GM21528 (cell line): ENCODE measurements at regions not wholly inside any gene's neighbourhood (a gene's known extent, or its start where the extent isn't known, plus 50 kb on each side); places are given as distances from the start of the nearest gene placed in this dataset.
"Not testable (repeated sequence)": the region's sequence is repeated elsewhere in the genome, so short reads cannot be mapped to it uniquely, and the experiment has no call there.

ENCODE experiments used
- ATAC-seq: cut with Tn5 transposase; IDR thresholded peaks from one replicate; pipeline ENCODE4 v1.9.1; 2021; ENCODE audit warnings: mild to moderate bottlenecking, moderate library complexity; ENCODE audit not compliant: unreplicated experiment, low FRiP score

DNA sequence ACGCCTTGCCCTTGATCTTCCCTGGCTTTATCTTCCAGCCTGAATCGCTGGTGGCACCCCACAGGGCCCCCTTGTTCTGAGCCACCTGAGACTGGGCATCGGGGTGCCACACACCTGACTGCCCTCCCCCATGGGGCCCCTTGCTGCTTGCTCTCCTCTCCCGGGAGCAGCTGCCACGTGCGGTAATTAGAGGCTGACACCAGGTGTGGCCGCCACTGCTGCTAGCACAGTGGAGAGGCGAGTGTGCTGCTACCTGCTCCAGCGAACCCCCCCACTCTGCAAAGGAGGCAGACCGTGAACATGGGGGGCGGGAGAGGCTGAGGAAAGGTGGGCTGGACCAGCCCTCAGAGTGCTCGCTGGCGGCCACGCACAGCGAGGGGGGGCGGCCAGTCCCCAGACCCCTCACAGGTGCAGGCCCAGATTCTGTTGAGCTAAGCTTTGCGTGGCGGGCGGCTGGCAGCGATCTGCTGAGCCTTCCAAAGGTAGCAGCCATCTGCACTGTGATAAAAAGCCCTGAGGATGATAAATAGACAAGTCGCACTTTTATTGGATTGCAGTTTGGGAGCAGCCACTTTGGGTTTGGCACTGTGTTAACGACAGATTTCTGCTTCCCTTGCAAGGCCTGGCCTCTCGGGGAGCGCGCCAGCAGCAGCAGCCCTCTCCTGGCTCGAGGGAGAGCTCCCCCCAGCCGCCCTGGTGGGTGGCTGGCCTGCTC, 167.9 kb upstream of the GSE1 start:
- ATAC-seq = no peak

DNA sequence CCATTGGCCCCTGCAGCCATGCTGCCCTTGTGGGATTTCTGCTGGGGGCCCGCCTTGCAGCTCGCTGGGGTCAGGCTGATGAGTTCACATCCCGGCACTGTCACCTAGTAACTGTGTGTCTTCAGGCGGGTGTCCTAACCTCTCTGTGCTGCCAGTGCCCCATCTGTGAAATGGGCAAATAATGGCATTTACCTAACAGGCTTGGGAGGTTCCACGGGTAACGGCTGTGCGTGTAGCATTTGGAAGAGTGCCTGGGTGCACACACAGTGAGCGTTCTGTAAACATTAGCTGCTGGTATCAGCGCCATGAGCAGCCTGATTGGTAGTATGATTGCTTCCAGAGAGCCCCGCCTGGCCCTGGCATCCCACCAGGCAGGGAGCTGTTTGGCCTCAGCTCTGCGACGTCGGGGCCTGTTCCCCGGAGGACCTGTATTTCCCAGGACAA, 167.3 kb upstream of the GSE1 start:
- ATAC-seq = no peak

DNA sequence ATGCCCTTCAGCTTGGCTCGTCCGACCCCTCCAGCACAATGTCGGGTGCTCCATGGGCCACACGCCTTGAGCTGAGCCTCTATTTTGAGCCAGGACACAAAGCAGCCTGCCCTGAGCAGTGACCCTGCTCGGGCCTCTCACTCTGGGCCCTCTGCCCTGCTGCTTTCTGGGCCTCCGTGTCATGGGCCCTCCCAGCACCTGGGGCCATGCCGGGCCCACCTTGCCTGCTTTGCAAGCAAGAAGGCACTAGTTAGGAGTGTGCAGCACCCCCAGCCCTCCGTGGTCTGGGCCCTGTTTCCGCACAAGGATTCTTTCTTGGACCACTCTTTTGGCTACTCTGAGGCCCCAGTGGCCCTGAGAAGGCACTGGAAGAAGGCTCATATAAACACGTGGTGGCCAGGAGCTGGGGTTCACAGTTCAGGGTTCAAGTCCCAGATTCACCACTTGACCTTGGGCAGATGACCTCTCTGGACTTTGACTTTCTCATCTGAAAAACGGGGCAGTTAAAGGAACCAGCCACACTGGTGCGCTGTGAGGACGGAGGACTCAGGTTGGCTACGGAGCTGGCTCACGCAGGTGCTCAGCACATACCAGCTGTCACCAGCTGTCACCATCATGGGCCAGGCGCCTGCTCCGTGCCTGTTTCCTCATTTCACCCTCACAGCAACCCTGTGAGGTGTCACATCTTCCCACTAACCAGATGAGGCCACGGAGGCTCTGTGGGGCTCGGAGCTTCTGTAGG, 166.0 kb upstream of the GSE1 start:
- ATAC-seq = no peak

DNA sequence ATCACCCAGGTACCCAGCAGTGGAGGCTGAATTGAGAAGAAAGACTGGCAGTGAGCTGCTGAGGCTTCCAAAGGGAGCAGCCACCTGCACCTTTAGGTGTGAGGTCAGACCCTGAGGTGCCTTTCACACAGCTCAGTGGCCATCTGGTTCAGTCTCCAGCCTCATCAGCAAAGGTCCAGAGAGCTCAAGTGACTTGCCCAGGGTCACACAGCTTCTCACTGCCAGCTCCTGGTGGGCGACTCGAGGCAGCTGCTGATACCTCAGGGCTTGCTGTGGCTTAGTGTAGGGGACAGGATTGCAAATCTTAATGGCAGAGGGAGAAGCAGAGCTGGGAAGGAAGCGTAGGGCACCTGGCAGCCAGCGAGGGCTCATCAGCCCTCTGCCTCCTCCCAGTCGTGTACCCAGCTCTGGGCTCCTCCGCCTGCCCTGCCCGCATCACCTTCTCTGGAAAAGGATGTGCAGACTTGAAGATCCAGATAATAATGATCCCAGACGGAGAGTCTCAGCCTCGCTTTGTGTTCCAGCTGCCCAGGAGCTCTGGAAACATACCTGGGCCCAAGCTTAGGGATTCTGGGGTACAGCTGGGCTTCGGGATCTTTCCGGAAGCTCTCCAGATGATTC, 165.3 kb upstream of the GSE1 start:
- ATAC-seq = no peak

DNA sequence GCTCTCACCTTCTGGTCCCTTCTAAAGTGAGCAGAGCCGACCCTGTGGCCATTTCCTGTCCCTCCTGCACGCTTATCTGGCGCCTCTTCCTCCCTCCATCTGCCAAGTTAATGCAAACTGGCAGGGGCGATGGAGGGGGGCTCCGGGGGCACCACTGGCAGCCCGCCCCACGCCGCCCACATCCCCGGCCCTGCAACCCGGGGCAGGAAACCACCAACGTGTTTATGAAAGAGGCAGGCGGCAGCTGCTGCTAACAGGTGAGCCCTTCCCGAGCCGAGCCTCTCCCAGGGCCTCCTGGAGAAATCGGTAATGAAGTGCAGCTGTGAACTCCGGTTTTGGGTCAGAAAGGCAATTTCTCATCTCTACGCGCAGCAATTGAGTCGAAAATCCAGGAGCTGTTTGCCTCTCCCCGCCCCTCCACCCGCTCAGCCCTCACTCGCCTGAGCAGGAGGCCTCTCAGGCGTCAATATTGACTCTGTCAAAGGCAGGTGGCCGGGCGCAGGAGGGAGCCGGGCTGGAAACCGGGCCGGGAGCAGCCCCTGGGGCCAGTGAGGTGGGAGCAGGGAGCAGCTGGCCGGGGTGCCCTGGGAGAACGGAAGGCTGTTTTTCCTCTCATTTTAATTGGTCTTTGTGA, 164.4 kb upstream of the GSE1 start:
- ATAC-seq = no peak

DNA sequence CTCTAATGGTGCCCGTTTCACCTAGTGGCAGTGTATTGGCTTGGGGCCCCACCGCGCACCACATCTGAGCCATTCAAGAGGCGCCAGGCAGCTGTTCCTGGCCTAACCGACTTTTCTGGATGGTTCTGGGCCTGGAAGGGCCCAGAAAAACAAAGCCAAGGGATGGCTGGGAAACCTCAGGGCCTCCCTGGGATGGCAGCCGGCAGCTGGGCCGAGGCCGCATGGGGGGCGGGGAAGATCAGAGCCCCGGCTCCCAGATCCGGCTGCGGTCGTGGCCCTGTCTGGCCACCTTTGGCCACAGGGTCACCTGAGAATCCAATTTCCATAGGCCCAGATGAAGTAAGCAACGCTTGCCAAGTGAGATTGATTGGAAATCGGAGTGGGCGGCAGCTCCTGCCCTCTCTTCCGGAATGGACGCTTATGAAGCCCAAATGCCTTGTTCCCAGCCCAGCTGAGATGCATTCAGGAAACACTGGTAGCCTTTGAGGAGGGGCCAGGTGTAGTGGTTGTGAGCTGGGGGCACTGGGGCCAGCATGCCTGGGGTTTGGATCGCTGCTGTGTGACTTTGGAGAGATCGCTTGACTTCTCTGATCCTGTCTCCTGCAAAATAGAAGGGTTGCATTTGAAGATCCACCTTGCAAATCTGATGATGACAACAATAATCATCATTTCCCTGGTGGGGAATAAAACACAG, 163.8 kb upstream of the GSE1 start:
- no peak for ATAC-seq

DNA sequence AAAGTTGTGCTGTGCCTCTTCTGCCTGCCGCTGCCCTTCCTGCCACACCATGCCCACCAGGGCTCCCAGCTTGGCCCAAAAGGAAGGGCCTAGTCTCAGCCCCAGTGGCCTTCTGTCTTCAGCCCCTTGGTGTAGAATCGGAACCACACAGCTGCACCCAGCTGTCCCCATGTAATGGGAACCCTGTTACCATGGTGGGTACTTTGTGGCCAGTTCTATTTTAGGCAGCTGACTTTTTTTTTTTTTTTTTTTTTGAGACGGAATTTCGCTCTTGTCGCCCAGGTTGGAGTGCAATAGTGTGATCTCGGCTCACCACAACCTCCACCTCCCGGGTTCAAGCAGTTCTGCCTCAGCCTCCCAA, 163.3 kb upstream of the GSE1 start:
- ATAC-seq = no peak

DNA sequence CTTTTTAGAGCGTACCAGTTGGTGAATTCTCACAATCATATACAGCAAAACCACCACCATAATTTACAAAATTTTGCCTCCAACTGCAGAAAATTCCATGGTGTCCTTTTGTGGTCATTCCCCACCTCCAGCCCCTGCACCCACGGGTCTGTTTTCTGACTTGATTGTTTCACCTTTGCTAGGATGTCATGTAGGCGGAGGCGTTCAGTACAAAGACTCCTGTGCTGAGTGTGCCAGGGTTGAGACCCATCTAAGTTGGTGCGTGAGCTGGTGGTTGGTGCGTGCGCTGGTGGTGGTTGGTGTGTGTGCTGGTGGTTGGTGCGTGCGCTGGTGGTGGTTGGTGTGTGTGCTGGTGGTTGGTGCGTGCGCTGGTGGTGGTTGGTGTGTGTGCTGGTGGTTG, 162.0 kb upstream of the GSE1 start:
- not testable (repeated sequence) for ATAC-seq

DNA sequence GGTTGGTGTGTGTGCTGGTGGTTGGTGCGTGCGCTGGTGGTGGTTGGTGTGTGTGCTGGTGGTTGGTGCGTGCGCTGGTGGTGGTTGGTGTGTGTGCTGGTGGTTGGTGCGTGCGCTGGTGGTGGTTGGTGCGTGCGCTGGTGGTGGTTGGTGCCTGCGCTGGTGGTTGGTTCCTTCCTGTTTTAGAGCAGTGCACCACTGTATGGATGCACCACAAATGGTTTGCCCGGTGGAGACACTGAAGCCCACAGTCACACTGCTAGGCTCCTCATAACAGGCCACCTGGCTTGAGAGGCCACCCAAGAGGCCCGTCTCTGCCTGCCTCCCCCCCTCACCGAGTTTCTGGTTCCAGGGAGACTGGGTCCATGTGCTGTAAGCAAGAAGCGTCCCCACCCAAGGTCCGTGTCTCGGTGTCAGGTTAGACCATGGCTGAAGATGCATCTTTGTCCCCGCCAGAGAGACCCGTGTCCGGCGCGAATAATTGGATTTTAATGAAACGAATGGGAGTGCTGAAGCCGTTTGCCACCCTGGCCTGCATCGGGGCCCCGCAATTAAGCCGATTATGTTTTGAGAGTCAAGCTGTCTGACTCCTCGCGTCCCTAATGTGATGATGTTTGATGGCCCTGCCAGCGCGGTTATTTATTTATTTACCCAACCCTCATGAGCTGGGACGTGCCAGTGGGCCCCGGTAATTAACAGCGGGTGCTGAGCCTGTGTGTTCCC, 161.3 kb upstream of the GSE1 start:
- no peak for ATAC-seq

DNA sequence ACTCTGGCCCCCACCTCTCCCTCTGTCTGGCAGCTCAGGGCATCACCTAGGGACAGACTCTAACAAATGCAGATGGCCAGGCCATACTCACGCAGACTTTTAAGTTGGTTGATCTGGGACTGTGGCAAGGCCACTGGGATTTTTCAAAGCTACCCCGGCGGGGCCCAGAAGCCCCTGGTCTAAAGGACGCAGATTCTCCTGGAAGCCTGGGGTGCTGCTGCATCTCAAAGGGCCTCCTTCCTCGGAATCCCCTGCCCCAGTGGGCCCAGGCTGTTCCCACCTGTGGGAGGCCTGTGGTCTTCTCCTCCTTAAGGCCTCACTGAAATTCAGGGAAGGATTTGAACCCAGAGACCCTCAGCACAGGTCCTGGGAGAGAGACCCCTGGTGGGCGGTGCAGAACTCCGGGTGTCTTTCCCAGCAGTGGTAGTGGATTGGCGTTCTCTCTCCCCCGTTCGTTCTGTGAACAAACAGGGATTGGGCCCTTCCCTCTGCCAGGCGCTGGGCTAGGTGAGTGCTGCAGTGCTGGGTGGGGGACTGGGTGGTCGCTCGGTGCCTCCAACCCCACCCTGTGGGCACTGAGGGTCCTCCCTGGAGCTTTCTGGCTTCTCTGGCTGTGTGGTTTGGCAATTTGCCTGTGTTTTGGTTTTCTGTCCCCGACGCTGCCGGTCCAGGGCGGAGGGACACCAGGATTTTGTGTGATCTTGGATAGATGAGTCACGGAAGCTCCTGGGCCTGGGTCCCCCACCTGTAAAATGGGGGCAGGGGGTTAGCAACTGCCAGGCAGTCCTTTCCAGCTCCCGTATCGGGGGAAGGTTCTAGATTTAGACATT, 160.5 kb upstream of the GSE1 start:
- ATAC-seq = no peak

DNA sequence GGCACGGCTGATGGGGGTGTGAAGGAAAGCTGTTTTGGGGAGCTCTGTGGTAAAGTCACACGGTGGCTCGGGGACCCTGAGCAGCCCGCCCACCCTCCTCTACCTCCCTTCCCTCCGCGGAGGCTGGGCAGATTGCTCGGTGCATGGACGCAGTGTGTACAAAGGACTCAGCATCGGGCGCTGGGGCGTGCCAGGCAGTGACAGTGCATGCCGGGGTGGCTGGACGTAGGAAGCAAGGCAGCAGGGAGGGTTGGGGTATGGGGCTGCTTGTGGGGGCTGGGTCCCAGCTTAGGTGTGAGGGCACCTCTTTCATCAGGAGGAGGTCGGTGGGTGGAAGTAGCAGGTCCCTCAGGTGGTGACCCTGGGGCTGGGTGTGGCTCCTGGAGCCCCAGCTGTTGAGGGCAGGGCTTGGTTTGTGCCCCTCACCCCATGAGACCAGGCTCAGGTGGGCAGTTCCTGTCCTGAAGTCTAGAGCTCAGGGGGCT, 159.9 kb upstream of the GSE1 start:
- ATAC-seq = no peak

DNA sequence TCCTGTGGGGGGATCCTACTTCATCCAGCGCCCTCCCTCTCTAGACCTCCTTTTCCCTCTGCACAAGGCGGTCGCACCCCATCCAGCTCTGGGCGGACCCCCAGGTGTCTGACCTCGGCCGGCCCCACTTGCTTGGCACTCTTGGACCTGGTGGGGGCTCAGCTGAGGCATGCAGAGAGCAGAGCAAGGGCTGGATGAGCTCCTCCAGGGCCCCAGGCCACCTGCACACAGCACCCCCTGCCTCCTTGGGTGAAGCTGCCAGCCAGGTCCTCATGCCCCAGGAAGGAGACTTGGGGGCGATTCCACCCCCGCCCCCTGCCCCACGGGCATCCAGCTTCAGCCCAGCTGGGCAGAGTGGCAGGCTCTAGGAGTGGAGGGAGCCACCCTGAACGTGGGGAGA, 159.4 kb upstream of the GSE1 start:
- ATAC-seq = no peak

DNA sequence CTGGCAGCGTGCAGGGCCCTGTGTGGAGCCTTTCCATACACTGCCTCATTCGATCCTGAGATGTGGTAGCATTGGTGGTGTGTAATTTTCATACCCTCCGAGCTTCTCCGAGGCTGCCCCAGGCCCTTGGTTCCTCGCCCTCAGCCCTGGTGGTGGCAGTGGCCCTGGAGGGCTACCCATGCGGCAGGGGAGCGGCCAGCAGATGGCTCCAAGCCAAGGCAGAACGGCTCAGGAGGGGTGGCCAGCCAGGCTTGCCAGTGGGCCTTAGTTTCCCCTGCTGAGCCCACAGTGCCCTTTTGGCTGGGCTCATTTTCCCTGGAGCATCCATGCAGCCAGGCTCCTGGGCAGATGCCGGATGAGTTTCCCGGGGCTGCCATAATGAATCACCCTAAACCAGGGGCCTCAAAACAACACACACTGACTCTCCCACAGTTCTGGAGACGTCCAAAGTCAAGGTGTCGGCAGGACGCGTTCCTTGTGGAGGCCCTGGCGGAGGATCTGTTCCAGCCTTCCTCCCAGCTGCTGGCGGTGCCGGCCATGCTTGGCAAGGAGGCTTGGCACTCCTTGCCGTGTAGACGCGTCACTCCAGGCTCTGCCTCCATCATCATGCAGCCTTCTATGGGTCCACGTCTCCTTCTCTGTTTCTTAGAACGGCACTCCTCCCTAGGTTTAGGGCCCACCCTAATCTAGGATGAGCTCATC, 158.8 kb upstream of the GSE1 start:
- ATAC-seq = no peak

DNA sequence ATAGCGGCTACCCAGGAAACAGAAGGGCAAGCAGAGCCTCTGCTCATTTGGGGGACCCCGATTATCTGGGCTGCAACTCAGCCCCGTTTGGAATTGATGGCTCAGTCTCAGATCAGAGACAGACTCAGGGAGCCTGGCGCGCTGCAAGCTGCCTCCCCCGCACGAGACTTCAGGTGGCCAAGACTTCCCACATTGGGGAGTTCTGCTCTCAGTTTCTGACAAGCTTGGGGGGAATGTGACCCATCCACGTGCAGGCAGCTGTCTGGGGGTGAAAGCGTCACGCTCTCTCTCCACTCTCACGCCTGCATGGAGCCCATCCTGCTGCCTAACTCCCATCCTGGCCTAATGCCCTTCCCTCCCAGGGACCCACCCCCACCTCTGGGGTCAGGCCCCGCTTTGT, 157.6 kb upstream of the GSE1 start:
- ATAC-seq = no peak

DNA sequence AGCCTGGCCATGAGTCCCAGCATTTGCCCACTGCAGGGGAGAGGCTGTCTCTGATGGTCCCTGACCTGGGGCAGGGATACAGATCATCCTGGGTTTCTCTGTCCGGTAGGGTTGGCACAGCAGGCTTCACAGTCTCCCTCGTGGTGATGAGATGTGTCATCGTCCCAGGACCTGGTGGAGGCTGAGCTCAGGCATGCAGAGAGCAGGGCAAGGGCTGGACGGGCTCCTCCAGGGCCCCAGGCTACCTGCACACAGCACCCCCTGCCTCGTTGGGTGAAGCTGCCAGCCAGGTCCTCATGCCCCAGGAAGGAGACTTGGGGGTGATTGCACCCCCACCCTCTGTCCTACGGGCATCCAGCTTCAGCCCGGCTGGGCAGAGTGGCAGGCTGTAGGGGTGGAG, 155.8 kb upstream of the GSE1 start:
- ATAC-seq = no peak

DNA sequence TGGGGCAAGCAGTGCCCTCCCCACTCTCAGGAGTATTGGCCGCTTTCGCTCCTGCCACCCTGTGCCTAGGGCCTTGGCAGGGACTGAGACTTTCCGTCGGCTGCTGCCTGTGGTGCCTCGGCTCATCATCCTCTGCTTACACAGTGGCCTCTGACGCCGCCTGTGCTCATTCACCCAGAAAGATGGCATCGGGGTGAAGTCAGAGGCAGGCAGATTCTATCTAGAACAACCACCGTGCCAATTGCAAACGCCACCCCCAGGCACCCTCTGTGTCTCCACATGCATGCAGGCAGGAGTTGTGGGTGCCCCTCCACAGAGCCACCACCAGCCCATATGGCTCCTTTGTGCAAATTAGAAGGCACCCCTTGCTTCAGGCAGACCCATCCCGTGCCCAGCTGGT, 154.2 kb upstream of the GSE1 start:
- no peak for ATAC-seq

DNA sequence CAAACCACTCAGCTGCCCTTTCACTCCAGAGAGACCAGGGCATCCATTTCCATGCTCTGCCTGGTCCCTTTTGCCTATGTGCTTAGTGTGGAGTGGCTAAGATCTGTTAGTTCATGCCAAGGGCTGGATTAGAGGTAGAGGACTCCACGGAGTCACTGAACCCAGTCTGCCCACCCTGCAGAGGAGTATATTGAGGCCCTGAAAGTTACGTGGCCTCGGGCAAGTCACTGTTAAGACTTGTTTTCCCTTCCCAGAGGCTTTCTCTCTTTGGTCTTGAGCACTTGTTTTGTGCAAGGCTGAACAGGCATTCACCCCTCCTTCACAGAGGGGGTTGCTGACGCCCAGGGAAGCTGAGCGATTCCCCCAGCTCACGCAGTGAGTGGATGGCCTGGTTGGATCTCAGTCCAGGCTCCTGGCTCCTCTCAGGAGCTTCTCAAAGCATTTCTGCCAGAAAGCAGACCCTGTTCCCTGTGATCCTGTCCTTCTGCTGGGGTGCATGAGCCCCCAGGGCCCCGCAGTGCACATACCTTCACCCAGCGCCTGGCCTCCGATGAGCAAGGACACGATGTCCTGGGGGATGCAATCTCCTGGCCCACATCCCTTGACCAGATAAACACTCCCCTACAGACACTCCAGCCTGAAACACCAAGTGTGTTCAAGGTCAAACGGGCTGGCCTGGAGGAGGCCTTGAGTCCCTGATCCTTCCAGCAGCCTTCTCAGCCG, 153.4 kb upstream of the GSE1 start:
- no peak for ATAC-seq
